Upper lobe of left lung (tissue), 6 donors: ENCODE measurements at regions not wholly inside any gene's neighbourhood (a gene's known extent, or its start where the extent isn't known, plus 50 kb on each side); places are given as distances from the start of the nearest gene placed in this dataset.
"Not testable (repeated sequence)": the region's sequence is repeated elsewhere in the genome, so short reads cannot be mapped to it uniquely, and the experiment has no call there.

Source experiments
- ATAC-seq, 2 donors: fragments of 200-7000 bp; cut with Tn5 transposase; one replicate each; pipeline ENCODE4 v1.9.1; 2022; ENCODE audit warnings: mild to moderate bottlenecking in 2 of 2, moderate library complexity in 2 of 2; ENCODE audit not compliant: low FRiP score in 2 of 2
- DNase-seq, 2 donors: peaks; one replicate each; pipeline ENCODE4 v3.0.0-alpha.2; 2019 to 2020
- H3K27ac ChIP-seq, 4 donors: fragments of 200-600 bp; sonication (generic); one replicate each; pipeline ENCODE4 v1.5.1; 2016 to 2019
- H3K27me3 ChIP-seq, 4 donors: fragments of 200-600 bp; sonication (generic); one replicate each; pipeline ENCODE4 v1.5.1; 2017 to 2019
- H3K36me3 ChIP-seq, 4 donors: fragments of 200-600 bp; sonication (generic); one replicate each; pipeline ENCODE4 v1.5.1; 2016 to 2019
- H3K4me1 ChIP-seq, 4 donors: fragments of 200-600 bp; sonication (generic); one replicate each; pipeline ENCODE4 v1.5.1; 2018 to 2019
- H3K4me3 ChIP-seq, 4 donors: fragments of 200-600 bp; sonication (generic); one replicate each; pipeline ENCODE4 v1.5.1; 2017 to 2019; ENCODE audit warnings: mild to moderate bottlenecking in 2 of 4, moderate library complexity in 1 of 4
- H3K9me3 ChIP-seq, 4 donors: fragments of 200-600 bp; sonication (generic); one replicate each; pipeline ENCODE4 v1.5.1; 2018 to 2019
- EP300 ChIP-seq, 4 donors: sonication (generic); formaldehyde crosslinking; IDR thresholded peaks; one replicate each; pipeline ENCODE4 v1.5.1; 2017; ENCODE audit warnings: antibody characterized with exemption in 4 of 4, control low read depth in 2 of 4
- POLR2A ChIP-seq, 4 donors: fragments of 450-650 bp; IDR thresholded peaks; one replicate each; pipeline ENCODE4 v1.5.1; 2016 to 2017; ENCODE audit warnings: antibody characterized with exemption in 4 of 4, mild to moderate bottlenecking in 2 of 4
- POLR2AphosphoS5 ChIP-seq, 2 donors: sonication (generic); formaldehyde crosslinking; IDR thresholded peaks; one replicate each; pipeline ENCODE4 v1.5.1; 2017; ENCODE audit warnings: antibody characterized with exemption in 2 of 2
- WGBS, 2 donors: methylation state at CpG; one replicate each; pipeline ENCODE4 v1.1.5; 2017 to 2018; 5-methylcytosine and 5-hydroxymethylcytosine counted together
- TF ChIP-seq, protein P1 (sequence below), 6 experiments: fragments of 450-650 bp in 4 of 6; fragments of 200-600 bp in 2 of 6; sonication (generic) in 2 of 6; IDR thresholded peaks; one replicate each; pipeline ENCODE4 v1.5.1; 2016 to 2019; ENCODE audit warnings: antibody characterized with exemption in 6 of 6
- donor health status: DM: no; HTN: no; CAD: no; lungs with moderate emphysema.
- donor health status: DM: no; HTN: yes; CAD: no; lungs with severe emphysema.

DNA sequence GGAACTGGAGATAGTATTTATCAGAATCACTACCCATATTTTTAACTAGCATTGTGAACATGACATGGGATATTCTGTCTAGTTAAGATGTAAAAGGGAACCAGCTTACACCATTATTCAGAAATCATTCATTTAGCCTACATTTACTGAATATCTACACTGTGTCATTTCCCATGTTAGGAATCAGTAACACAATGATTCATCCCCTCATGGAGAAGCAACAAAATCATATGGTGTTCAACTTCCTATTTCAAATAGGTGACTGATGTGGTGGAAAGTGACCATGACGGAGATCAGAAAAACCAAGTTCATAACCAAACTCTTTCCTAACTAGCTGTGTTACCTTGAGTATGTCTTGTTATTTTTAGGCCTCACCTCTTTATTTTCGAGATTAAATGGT, 550.0 kb upstream of the TUSC1 start:
- no peak overlapping the region for H3K27ac ChIP-seq
- H3K27me3 ChIP-seq, result no peaks in the 10 kb centered on the region
- no peaks in the 10 kb centered on the region for H3K36me3 ChIP-seq
- H3K4me3 ChIP-seq, result no peak overlapping the region
- DNase-seq (no peak), ATAC-seq (no peak)
- 62 to 67% methylated on average over 2 of the region's 2 CpGs for WGBS, 2 donors
- no peaks in the 10 kb centered on the region for H3K4me1 ChIP-seq
- no peaks in the 10 kb centered on the region for H3K9me3 ChIP-seq
- TF ChIP-seq POLR2AphosphoS5 (IDR thresholded peaks at IDR 0.05) (no peak), POLR2A (IDR thresholded peaks at IDR 0.05) (no peak), EP300 (IDR thresholded peaks at IDR 0.05) (no peak)

DNA sequence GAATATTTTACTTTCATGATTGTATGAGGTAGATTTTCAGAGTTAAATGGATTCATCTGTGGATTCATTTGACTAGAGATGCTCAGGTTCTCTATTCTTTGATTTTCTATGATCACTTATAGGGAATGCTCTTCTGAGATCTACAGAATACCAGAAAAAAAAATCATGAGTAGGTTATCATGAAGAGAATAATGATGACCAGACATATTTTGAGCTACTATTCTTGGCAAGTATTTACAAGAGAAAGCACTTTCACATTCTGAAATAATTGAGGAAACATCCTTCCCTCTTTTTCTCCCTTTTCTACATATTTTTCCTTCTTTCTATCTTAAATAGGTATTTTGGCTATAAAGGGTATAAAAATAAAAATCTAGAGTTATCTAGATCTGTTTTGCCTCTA, 543.0 kb upstream of the TUSC1 start:
- Histone ChIP-seq H3K27me3 (no peaks in the 10 kb centered on the region), H3K9me3 (no peaks in the 10 kb centered on the region), H3K36me3 (no peaks in the 10 kb centered on the region), H3K27ac (no peak overlapping the region), H3K4me1 (no peaks in the 10 kb centered on the region), H3K4me3 (no peak overlapping the region)
- no peak for DNase-seq
- no peak for TF ChIP-seq POLR2AphosphoS5 (IDR thresholded peaks at IDR 0.05)
- no peak for TF ChIP-seq EP300 (IDR thresholded peaks at IDR 0.05)
- TF ChIP-seq, protein P1, sequence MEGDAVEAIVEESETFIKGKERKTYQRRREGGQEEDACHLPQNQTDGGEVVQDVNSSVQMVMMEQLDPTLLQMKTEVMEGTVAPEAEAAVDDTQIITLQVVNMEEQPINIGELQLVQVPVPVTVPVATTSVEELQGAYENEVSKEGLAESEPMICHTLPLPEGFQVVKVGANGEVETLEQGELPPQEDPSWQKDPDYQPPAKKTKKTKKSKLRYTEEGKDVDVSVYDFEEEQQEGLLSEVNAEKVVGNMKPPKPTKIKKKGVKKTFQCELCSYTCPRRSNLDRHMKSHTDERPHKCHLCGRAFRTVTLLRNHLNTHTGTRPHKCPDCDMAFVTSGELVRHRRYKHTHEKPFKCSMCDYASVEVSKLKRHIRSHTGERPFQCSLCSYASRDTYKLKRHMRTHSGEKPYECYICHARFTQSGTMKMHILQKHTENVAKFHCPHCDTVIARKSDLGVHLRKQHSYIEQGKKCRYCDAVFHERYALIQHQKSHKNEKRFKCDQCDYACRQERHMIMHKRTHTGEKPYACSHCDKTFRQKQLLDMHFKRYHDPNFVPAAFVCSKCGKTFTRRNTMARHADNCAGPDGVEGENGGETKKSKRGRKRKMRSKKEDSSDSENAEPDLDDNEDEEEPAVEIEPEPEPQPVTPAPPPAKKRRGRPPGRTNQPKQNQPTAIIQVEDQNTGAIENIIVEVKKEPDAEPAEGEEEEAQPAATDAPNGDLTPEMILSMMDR (IDR thresholded peaks at IDR 0.05), result no peak
- no peak for TF ChIP-seq POLR2A (IDR thresholded peaks at IDR 0.05)
- ATAC-seq, result no peak

DNA sequence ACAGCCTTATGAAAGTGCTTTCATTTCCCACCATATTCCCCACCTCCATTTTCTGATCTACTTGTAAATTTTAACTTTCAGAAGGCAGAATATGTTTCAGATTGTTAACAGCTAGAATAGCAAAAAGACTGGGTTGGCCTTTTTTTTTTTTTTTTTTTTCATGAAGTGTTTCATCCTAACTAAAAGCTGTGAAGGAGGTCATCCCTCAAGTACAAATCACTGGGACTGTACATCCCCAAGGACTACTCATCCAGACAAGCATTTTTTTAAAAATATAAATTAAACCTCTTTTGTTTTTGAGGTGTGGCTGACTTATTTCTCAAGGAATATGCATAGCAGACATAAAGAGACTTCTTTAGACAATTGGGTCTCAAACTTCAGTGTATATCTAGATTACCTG, 542.1 kb upstream of the TUSC1 start:
- H3K4me3 ChIP-seq, result no peak overlapping the region
- DNase-seq, result no peak
- no peaks in the 10 kb centered on the region for H3K27me3 ChIP-seq
- TF ChIP-seq POLR2AphosphoS5 (IDR thresholded peaks at IDR 0.05) (no peak), POLR2A (IDR thresholded peaks at IDR 0.05) (no peak)
- H3K27ac ChIP-seq, result no peak overlapping the region
- H3K36me3 ChIP-seq, result no peaks in the 10 kb centered on the region
- H3K9me3 ChIP-seq, result peaks cover 0 to 3% (median 0%) of the 10 kb centered on the region in 4 donors
- H3K4me1 ChIP-seq, result no peaks in the 10 kb centered on the region
- no peak for ATAC-seq

DNA sequence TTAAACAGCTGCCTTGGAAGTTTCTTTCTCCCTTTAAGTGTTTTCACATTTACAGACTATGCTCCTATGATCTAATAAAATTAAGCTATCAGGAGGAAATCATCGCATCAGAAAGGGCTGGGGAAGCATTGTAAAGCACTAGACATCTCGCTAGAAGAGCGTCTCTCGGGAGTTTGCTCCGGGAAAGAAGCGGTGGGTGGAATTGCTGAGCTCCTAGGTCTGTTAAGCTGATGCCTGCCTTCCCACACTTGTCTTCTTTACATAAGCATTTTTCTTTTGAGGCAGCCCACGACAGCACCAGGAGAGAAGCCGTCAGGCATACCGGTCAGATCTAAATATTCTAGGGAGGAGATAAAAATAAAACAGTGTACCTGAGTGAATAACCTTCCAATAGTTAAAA, 541.7 kb upstream of the TUSC1 start:
- Histone ChIP-seq H3K4me3 (no peak overlapping the region), H3K9me3 (peaks cover 0 to 7% (median 0%) of the 10 kb centered on the region in 4 donors), H3K27ac (no peak overlapping the region), H3K36me3 (no peaks in the 10 kb centered on the region), H3K4me1 (no peaks in the 10 kb centered on the region), H3K27me3 (no peaks in the 10 kb centered on the region)
- DNase-seq, result no peak
- TF ChIP-seq POLR2A (IDR thresholded peaks at IDR 0.05) (no peak), EP300 (IDR thresholded peaks at IDR 0.05) (no peak), POLR2AphosphoS5 (IDR thresholded peaks at IDR 0.05) (no peak)
- TF ChIP-seq, protein P1 (IDR thresholded peaks at IDR 0.05), result no peak
- ATAC-seq, result no peak
- WGBS, 2 donors, result 76 to 85% methylated on average over 9 of the region's 9 CpGs

DNA sequence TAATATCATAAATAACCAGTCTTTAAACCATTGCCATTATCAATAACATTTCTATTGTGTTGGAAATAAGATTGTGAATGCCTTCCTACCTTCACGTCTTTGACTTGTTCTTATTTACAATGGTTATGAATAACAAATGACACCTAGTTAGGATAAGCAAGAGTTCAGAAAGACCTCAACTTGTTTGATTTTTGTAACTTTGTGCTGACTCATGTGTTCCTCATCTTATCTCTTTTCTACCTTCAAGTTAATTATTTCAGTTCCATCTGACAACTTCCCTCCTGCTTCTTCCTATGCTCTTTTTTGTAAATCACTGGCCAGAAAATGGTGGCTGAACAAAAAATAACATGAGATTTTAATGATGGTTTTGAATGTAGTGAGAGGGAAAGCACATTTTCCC, 538.5 kb upstream of the TUSC1 start:
- TF ChIP-seq EP300 (IDR thresholded peaks at IDR 0.05), result no peak
- WGBS, 2 donors, result 73 to 100% methylated on average over 1 of the region's 1 CpG
- ATAC-seq, result no peak

DNA sequence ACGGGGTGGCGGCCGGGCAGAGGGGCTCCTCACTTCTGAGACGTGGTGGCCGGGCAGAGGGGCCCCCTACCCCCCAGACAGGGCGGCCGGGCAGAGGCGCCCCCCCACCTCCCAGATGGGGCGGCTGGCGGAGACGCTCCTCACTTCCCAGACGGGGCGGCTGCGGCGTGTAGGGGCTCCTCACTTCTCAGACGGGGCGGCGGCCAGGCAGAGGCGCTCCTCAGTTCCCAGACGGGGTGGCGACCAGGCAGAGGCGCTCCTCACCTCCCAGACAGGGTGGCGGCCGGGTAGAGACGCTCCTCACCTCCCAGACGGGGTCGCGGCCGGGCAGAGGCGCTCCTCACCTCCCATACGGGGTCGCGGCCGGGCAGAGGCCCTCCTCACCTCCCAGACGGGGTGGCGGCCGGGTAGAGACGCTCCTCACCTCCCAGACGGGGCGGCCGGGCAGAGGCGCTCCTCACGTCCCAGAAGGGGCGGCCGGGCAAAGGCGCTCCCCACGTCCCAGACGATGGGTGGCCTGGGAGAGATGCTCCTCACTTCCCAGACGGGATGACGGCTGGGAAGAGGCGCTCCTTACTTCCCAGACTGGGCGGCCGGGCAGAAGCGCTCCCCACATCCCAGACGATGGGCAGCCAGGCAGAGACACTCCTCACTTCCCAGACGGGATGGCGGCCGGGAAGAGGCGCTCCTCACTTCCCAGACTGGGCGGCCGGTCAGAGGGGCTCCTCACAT, 536.6 kb upstream of the TUSC1 start:
- ATAC-seq, H3K4me3 ChIP-seq, H3K27ac ChIP-seq, H3K36me3 ChIP-seq, H3K4me1 ChIP-seq, H3K27me3 ChIP-seq: not testable (repeated sequence)
- DNase-seq, result peak in 1 of 2 donors; percentile 59
- peaks cover 0 to 11% (median 0%) of the 10 kb centered on the region in 4 donors for H3K9me3 ChIP-seq
- WGBS, 2 donors, result 91 to 93% methylated on average over 30 to 54 of the region's 61 CpGs

More for the DNA sequence above, 538.5 kb upstream of the TUSC1 start:
- DNase-seq, result no peak
- H3K9me3 ChIP-seq, result peaks cover 0 to 11% (median 0%) of the 10 kb centered on the region in 4 donors
- H3K27me3 ChIP-seq, result no peaks in the 10 kb centered on the region
- no peaks in the 10 kb centered on the region for H3K36me3 ChIP-seq
- no peak overlapping the region for H3K4me3 ChIP-seq
- no peak overlapping the region for H3K27ac ChIP-seq
- H3K4me1 ChIP-seq, result no peaks in the 10 kb centered on the region

DNA sequence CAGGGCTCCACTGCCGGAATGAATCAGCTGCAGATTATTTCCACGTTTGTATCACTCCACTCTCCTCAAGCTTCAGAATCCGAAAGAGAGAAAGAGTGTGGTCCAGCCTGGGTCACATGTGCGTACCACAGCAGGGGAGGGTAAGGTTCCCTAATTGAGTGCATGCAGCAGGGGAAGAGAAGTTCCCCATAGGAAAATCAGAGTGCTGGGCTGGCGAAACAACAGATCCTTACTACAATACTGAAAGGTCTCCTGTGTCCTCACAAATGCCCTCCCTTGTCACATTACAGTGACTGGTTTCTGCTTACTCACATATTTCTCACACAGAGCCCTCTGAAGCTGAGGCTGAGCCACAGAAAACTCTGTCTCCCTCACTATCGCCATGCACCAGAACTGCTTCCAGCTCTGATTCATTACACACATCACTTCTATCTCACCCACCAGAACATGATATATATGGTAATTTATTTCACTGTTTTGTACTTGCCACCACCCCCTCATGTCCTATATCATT, 532.2 kb upstream of the TUSC1 start:
- no peak overlapping the region for H3K4me3 ChIP-seq
- H3K4me1 ChIP-seq, result no peaks in the 10 kb centered on the region
- peaks cover 0 to 8% (median 0%) of the 10 kb centered on the region in 4 donors for H3K9me3 ChIP-seq
- WGBS, 2 donors, result 41 to 63% methylated on average over 6 of the region's 6 CpGs
- H3K27me3 ChIP-seq, result no peaks in the 10 kb centered on the region
- TF ChIP-seq POLR2A (IDR thresholded peaks at IDR 0.05) (no peak), EP300 (IDR thresholded peaks at IDR 0.05) (no peak), POLR2AphosphoS5 (IDR thresholded peaks at IDR 0.05) (no peak)
- TF ChIP-seq, protein P1 (IDR thresholded peaks at IDR 0.05), result no peak
- no peak overlapping the region for H3K27ac ChIP-seq
- DNase-seq (no peak), ATAC-seq (peak in 1 of 2 donors; percentile 50)
- H3K36me3 ChIP-seq, result no peaks in the 10 kb centered on the region
